ENCODE measurements at regions not wholly inside any gene's neighbourhood (a gene's known extent, or its start where the extent isn't known, plus 50 kb on each side); places are given as distances from the start of the nearest gene placed in this dataset.
"Not testable (repeated sequence)": the region's sequence is repeated elsewhere in the genome, so short reads cannot be mapped to it uniquely, and the experiment has no call there.

DNA sequence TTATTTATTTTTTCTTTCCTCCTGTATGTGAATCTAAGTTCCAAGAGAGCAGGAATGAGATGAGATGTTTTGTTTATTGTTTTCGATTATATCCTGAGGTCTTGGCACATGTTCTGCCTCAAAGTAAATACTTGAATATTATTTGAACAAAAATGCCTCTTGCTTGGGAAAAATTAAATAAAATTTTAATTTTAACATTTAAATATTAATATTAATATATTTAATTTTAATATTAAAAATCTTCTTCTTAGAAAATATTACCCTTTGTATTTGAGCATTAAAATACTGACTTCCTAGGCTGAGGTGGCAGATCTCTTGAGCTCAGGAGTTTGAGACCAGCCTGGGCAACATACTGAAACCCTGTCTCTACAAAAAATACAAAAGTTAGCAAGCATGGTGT lies 123.4 kb upstream of the SEMA3D start:
- H3K9me3 Mint-ChIP-seq, result peaks cover 0 to 9% of the 10 kb centered on the region in 2 donors
- no peak overlapping the region for H3K27ac Mint-ChIP-seq
- DNase-seq (no peak), ATAC-seq (replicated peaks in 1 of 2) (no peak)
- H3K36me3 Mint-ChIP-seq (ENCODE audit: insufficient read depth in 2 of 2), result no peaks in the 10 kb centered on the region
- H3K4me1 Mint-ChIP-seq (ENCODE audit: low read depth), result no peaks in the 10 kb centered on the region
- no peaks in the 10 kb centered on the region for H3K27me3 Mint-ChIP-seq (ENCODE audit: low read depth)
- no peak overlapping the region for H3K4me3 Mint-ChIP-seq

- H3K27ac Mint-ChIP-seq, result no peak overlapping the region
- H3K4me1 Mint-ChIP-seq (ENCODE audit: low read depth), result no peaks in the 10 kb centered on the region
- H3K36me3 Mint-ChIP-seq (ENCODE audit: insufficient read depth in 2 of 2), result no peaks in the 10 kb centered on the region
These were observed 119.3 kb upstream of the SEMA3D start for GRCh38 chr7:85306115-85306514.

DNA sequence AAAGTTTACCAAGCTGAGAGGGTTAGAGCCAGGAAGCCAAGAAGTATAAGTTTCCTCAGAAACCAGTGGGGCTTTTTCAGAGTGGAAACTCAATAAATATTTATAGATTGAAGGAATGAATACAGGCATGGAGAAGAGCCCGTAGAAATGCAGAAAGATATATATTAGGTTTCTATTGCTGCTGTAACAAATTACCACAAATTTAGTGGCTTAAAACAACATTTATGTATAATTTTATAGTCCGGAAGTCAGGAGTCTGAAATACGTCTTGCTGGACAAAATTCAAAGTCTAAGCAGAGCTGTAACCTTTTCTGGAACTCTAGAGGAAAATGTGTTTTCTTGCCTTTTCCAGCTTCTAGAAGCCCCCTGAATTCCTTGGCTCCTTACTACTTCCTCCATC lies 107.3 kb upstream of the SEMA3D start:
- Mint-ChIP-seq H3K9me3 (peaks cover 2 to 9% of the 10 kb centered on the region in 2 donors), H3K4me1 (ENCODE audit: low read depth) (no peaks in the 10 kb centered on the region), H3K27me3 (ENCODE audit: low read depth) (no peaks in the 10 kb centered on the region), H3K27ac (no peak overlapping the region), H3K4me3 (no peak overlapping the region), H3K36me3 (ENCODE audit: insufficient read depth in 2 of 2) (no peaks in the 10 kb centered on the region)
- ATAC-seq (replicated peaks in 1 of 2) (no peak), DNase-seq (no peak)

More at GRCh38 chr7:85306115-85306514, 119.3 kb upstream of the SEMA3D start:
- H3K27me3 Mint-ChIP-seq (ENCODE audit: low read depth), result no peaks in the 10 kb centered on the region
- DNase-seq, result no peak
- H3K4me3 Mint-ChIP-seq, result no peak overlapping the region
- peaks cover under 1 to 6% of the 10 kb centered on the region in 2 donors for H3K9me3 Mint-ChIP-seq
- ATAC-seq (replicated peaks in 1 of 2), result no peak

GRCh38 chr7:85292908-85293576 lies 106.2 kb upstream of the SEMA3D start:
- DNase-seq (no peak), ATAC-seq (replicated peaks in 1 of 2) (no peak)
- Mint-ChIP-seq H3K27me3 (ENCODE audit: low read depth) (no peaks in the 10 kb centered on the region), H3K27ac (no peak overlapping the region), H3K4me1 (ENCODE audit: low read depth) (no peaks in the 10 kb centered on the region), H3K4me3 (no peak overlapping the region), H3K36me3 (ENCODE audit: insufficient read depth in 2 of 2) (no peaks in the 10 kb centered on the region), H3K9me3 (peaks cover 2 to 13% of the 10 kb centered on the region in 2 donors)

- Mint-ChIP-seq H3K36me3 (ENCODE audit: insufficient read depth in 2 of 2) (no peaks in the 10 kb centered on the region), H3K27ac (no peak overlapping the region), H3K9me3 (peaks cover 2 to 8% of the 10 kb centered on the region in 2 donors), H3K27me3 (ENCODE audit: low read depth) (no peaks in the 10 kb centered on the region), H3K4me1 (ENCODE audit: low read depth) (no peaks in the 10 kb centered on the region), H3K4me3 (no peak overlapping the region)
- no peak for ATAC-seq (replicated peaks in 1 of 2)
- DNase-seq, result no peak
These were observed 103.4 kb upstream of the SEMA3D start for GRCh38 chr7:85290269-85290668.

- no peak for ATAC-seq (replicated peaks in 1 of 2)
- Mint-ChIP-seq H3K36me3 (ENCODE audit: insufficient read depth in 2 of 2) (no peaks in the 10 kb centered on the region), H3K27me3 (ENCODE audit: low read depth) (no peaks in the 10 kb centered on the region), H3K4me3 (no peak overlapping the region), H3K4me1 (ENCODE audit: low read depth) (no peaks in the 10 kb centered on the region), H3K9me3 (peaks cover 2 to 10% of the 10 kb centered on the region in 2 donors), H3K27ac (no peak overlapping the region)
- no peak for DNase-seq
These were observed 102.4 kb upstream of the SEMA3D start for GRCh38 chr7:85289279-85289678.

DNA sequence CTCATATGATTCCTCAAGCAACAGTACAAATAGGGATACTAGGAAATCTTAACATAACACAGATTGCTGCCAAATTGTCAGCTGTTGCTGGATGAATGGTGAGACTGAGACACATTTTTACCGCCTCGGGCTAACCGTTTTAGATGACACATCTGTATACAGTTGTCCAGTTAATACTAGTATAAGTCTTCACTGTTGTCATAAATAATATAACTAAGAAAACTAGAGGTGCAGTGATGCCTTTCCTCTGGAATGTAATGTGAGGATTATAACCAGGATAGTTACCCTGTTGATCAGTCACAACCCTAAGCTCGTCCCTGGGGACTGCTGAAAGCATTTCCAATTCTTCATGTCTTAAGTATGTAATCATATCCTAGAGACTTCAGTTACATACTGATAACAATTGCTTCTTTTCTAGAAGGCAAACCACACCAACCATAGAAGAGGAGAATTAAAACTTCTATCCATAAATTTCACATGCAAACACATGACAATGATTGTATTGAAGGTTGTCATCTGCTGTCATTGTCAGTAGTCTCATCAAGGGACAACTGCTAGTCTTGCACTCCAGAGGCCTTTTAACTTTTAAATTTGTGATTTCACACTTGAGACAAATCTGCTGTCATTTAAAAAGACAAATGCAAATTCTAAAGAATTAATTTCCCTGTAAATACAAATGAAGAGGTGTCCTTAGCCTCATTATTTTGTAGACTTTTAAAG lies 100.4 kb upstream of the SEMA3D start:
- ATAC-seq (replicated peaks in 1 of 2) (no peak), DNase-seq (no peak)
- H3K27me3 Mint-ChIP-seq (ENCODE audit: low read depth), result no peaks in the 10 kb centered on the region
- H3K27ac Mint-ChIP-seq, result no peak overlapping the region
- peaks cover 2 to 7% of the 10 kb centered on the region in 2 donors for H3K9me3 Mint-ChIP-seq
- no peak overlapping the region for H3K4me3 Mint-ChIP-seq
- no peaks in the 10 kb centered on the region for H3K36me3 Mint-ChIP-seq (ENCODE audit: insufficient read depth in 2 of 2)
- no peaks in the 10 kb centered on the region for H3K4me1 Mint-ChIP-seq (ENCODE audit: low read depth)

- no peak for ATAC-seq (replicated peaks in 1 of 2)
These were observed 99.6 kb upstream of the SEMA3D start for GRCh38 chr7:85286446-85286845.

GRCh38 chr7:85285527-85285926 lies 98.7 kb upstream of the SEMA3D start:
- no peaks in the 10 kb centered on the region for H3K27me3 Mint-ChIP-seq (ENCODE audit: low read depth)
- H3K27ac Mint-ChIP-seq, result no peak overlapping the region
- peaks cover 2 to 5% of the 10 kb centered on the region in 2 donors for H3K9me3 Mint-ChIP-seq
- no peak for ATAC-seq (replicated peaks in 1 of 2)
- DNase-seq, result no peak
- H3K4me1 Mint-ChIP-seq (ENCODE audit: low read depth), result no peaks in the 10 kb centered on the region
- no peak overlapping the region for H3K4me3 Mint-ChIP-seq
- H3K36me3 Mint-ChIP-seq (ENCODE audit: insufficient read depth in 2 of 2), result no peaks in the 10 kb centered on the region

More at GRCh38 chr7:85286446-85286845, 99.6 kb upstream of the SEMA3D start:
- peaks cover 2 to 5% of the 10 kb centered on the region in 2 donors for H3K9me3 Mint-ChIP-seq
- H3K4me3 Mint-ChIP-seq, result no peak overlapping the region
- no peaks in the 10 kb centered on the region for H3K36me3 Mint-ChIP-seq (ENCODE audit: insufficient read depth in 2 of 2)
- DNase-seq, result no peak
- H3K4me1 Mint-ChIP-seq (ENCODE audit: low read depth), result no peaks in the 10 kb centered on the region
- H3K27ac Mint-ChIP-seq, result no peak overlapping the region
- H3K27me3 Mint-ChIP-seq (ENCODE audit: low read depth), result no peaks in the 10 kb centered on the region

GRCh38 chr7:85275204-85275603 lies 88.3 kb upstream of the SEMA3D start:
- no peaks in the 10 kb centered on the region for H3K36me3 Mint-ChIP-seq (ENCODE audit: insufficient read depth in 2 of 2)
- H3K9me3 Mint-ChIP-seq, result peaks cover 0 to 6% of the 10 kb centered on the region in 2 donors
- DNase-seq (no peak), ATAC-seq (replicated peaks in 1 of 2) (no peak)
- no peaks in the 10 kb centered on the region for H3K27me3 Mint-ChIP-seq (ENCODE audit: low read depth)
- no peaks in the 10 kb centered on the region for H3K4me1 Mint-ChIP-seq (ENCODE audit: low read depth)
- H3K27ac Mint-ChIP-seq, result no peak overlapping the region
- no peak overlapping the region for H3K4me3 Mint-ChIP-seq

GRCh38 chr7:85274454-85274853 lies 87.6 kb upstream of the SEMA3D start:
- Mint-ChIP-seq H3K4me1 (ENCODE audit: low read depth) (no peaks in the 10 kb centered on the region), H3K27ac (no peak overlapping the region), H3K36me3 (ENCODE audit: insufficient read depth in 2 of 2) (no peaks in the 10 kb centered on the region), H3K9me3 (peaks cover 0 to 6% of the 10 kb centered on the region in 2 donors), H3K4me3 (no peak overlapping the region), H3K27me3 (ENCODE audit: low read depth) (no peaks in the 10 kb centered on the region)
- DNase-seq, result no peak
- no peak for ATAC-seq (replicated peaks in 1 of 2)

DNA sequence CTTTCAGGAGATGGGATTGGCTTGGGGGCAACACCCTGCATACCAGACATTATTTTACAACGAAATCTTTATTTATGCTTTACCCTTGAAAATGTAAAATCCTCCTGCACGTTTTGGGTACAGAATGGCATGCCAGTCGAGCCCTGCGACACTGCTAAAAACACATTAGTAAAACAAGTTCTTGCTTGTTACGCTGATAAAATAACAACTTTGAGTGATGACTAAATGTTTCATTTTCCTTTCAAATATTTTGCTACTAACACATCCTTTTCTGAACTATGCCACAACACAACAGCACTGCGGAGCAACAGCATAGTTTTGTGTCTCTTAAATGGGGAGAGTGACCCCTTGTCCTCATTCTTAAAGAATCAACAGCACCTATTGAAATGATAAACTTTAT lies 76.0 kb upstream of the SEMA3D start:
- no peaks in the 10 kb centered on the region for H3K36me3 Mint-ChIP-seq (ENCODE audit: insufficient read depth in 2 of 2)
- no peak for ATAC-seq (replicated peaks in 1 of 2)
- H3K9me3 Mint-ChIP-seq, result peaks cover 0 to 6% of the 10 kb centered on the region in 2 donors
- no peaks in the 10 kb centered on the region for H3K4me1 Mint-ChIP-seq (ENCODE audit: low read depth)
- no peak for DNase-seq
- H3K27me3 Mint-ChIP-seq (ENCODE audit: low read depth), result no peaks in the 10 kb centered on the region
- no peak overlapping the region for H3K27ac Mint-ChIP-seq
- no peak overlapping the region for H3K4me3 Mint-ChIP-seq

- no peak overlapping the region for H3K27ac Mint-ChIP-seq
- no peak for ATAC-seq (replicated peaks in 1 of 2)
These were observed 74.5 kb upstream of the SEMA3D start for GRCh38 chr7:85261336-85261735.

GRCh38 chr7:85249787-85250186 lies 62.9 kb upstream of the SEMA3D start:
- not testable (repeated sequence) for H3K36me3 Mint-ChIP-seq (ENCODE audit: insufficient read depth in 2 of 2); H3K9me3 Mint-ChIP-seq; H3K27ac Mint-ChIP-seq; H3K27me3 Mint-ChIP-seq (ENCODE audit: low read depth); H3K4me1 Mint-ChIP-seq (ENCODE audit: low read depth); ATAC-seq (replicated peaks in 1 of 2); H3K4me3 Mint-ChIP-seq; DNase-seq

More at GRCh38 chr7:85261336-85261735, 74.5 kb upstream of the SEMA3D start:
- Mint-ChIP-seq H3K27me3 (ENCODE audit: low read depth) (no peaks in the 10 kb centered on the region), H3K36me3 (ENCODE audit: insufficient read depth in 2 of 2) (no peaks in the 10 kb centered on the region), H3K4me3 (no peak overlapping the region), H3K9me3 (peaks cover 0 to 7% of the 10 kb centered on the region in 2 donors), H3K4me1 (ENCODE audit: low read depth) (no peaks in the 10 kb centered on the region)
- DNase-seq, result no peak

Data from activated T-cell treated with anti-CD3 and anti-CD28 coated beads, Interleukin-2, amount 50 U/mL, for 72 hours (primary cell).